Activated naive CD4-positive, alpha-beta T cell treated with Interleukin-2 at 50 U/mL for 16 hours (primary cell): ENCODE measurements at regions not wholly inside any gene's neighbourhood (a gene's known extent, or its start where the extent isn't known, plus 50 kb on each side); places are given as distances from the start of the nearest gene placed in this dataset.

Source experiments
- DNase-seq: peaks from one replicate; pipeline ENCODE4 v3.0.0-alpha.2; 2020

GRCh38 chr5:104739503-104739902 lies 1176.9 kb upstream of the NUDT12 start:
- no peak for DNase-seq

- no peak for DNase-seq
These were observed 1173.5 kb upstream of the NUDT12 start for GRCh38 chr5:104736073-104736472.

- no peak for DNase-seq
These were observed 1171.5 kb upstream of the NUDT12 start for GRCh38 chr5:104734046-104734445.

DNA sequence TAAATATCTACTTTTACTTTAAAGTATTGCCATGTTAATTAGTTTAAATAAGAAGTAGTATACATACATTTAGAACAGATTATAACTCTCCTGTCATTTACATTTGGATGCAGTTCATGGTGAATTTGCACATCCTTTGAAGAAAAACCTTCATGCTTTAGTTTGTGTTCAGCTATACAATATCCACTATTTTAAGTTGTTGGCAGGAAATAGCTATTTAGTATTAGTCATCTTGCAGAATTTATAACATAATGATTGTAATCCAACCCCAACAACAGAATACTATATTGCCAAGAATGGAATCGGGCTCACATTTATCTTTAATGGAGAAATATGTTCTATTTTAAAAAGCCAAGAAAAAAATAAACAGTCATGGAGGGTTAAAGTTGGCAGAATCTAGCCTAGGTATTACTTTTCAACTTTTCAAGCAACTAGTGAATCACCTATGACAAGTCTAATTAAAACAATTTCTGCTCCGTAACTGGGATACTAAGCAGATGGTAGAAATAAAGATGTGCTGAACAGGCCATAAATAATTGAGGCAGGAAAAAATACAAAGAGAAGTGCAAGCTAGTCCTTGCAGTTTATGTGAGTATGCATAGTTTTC lies 1170.6 kb upstream of the NUDT12 start:
- DNase-seq = no peak

DNA sequence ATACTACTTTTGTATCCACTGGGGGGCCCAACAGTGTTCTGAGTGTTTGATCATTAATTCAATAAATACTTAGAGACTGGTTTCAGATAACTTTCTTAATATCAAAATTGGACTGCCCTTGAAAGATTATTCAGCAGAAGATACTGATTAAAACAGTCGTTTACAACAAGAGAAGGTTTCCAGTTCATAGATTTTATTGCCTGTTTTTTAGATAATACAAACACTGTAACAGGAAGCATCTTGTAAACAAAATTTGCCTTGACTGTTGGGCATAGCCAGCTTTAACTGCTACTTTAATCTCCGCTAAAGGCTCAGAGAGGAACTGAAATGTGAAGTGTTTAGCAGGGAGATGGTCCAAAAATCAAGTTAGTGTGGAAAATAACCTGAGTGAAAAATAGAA lies 1168.7 kb upstream of the NUDT12 start:
- DNase-seq = no peak

DNA sequence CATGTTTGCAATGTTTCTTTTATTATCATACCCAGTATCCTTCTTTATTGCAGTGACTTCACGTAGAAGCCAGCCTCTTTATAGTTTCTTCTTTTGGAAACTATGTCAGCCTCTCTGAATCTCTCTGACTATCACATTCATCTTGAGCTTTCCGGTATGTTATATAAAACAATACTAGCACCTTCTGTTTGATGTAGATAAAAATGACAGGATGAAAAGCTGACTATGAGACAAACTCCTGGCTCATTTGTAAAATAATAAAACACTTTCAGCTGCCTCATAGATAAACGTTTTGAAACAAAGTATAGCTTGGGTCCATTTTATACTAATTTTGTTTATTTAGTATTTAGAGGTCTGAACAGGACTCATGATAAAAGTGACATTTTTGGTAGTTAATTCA lies 1145.4 kb upstream of the NUDT12 start:
- no peak for DNase-seq

GRCh38 chr5:104706600-104706999 lies 1144.0 kb upstream of the NUDT12 start:
- no peak for DNase-seq

- DNase-seq = no peak
These were observed 1139.6 kb upstream of the NUDT12 start for GRCh38 chr5:104702212-104702611.

GRCh38 chr5:104699438-104699837 lies 1136.8 kb upstream of the NUDT12 start:
- DNase-seq = no peak

DNA sequence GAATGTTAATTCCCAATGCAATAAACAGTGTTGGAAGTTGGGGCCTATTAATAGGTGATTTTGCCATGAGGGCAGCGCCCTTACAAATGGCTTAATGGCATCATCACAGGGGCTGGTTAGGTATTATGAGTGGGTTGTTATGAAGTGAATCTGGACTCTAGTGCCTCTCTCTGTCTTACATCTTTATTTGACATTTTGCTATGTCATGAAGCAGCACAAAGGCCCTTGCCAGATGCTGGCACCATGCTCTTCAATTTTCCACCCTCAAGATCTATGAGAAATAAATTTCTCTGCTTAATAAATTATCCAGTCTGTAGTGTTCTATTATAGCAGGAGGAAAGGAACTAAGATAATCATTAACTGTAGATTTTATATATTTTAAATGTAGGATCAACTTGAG lies 1098.7 kb upstream of the NUDT12 start:
- no peak for DNase-seq

GRCh38 chr5:104659497-104659896 lies 1096.9 kb upstream of the NUDT12 start:
- no peak for DNase-seq

- no peak for DNase-seq
These were observed 1089.8 kb upstream of the NUDT12 start for GRCh38 chr5:104652271-104652861.

DNA sequence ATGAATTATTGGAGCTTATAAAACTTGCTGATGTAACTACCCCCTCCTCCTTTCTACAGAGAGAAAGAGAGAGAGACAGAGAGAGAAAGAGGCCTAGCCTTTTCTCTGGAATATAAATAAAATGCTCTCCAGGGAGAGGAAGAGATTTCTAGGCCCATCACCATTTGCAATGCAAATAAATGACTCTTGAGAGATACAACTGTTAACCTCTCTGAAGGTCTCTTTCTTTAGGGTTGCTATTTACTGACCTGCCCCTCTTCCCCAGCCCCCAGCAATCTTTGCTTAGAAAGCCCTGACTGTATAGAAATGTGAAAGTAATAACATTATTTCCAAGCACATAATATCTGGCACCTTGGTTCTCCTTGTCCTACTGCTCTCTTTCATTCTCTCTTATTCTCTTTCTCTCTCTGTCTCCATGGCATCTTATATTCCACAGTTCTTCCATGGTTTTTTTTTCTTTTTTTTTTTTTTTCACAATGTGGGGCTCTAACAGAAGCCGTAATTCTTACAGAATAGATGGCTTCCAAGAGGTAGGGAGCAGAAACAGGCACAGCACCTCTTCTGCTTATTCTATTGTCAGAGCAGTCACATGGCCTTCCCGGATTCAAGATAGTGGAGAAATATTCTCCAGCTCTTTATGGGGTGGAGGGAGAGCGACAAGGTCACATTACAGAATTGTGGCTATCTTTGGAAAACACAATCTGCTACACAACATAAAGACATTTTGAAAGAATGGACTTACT lies 1087.9 kb upstream of the NUDT12 start:
- no peak for DNase-seq

DNA sequence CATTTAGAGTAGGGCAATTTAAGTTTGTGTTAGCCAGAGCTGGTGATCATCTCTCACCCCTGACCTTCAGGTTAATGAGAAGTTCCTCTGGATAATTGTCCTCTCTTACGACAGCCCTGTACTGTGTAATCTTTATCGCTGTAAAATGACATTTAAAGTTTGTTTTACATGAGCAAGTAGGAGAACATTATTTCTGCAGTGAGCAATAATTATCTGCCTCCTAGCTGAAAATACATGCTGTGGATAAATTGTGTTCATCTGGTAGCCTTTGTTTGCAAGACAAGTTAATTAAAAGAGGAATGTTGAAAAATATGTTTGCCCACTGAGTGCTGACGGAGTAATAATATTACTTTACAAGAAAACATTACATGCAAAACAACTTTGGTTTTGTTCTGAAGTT lies 1083.8 kb upstream of the NUDT12 start:
- DNase-seq = no peak

GRCh38 chr5:104643320-104643719 lies 1080.7 kb upstream of the NUDT12 start:
- DNase-seq = no peak

DNA sequence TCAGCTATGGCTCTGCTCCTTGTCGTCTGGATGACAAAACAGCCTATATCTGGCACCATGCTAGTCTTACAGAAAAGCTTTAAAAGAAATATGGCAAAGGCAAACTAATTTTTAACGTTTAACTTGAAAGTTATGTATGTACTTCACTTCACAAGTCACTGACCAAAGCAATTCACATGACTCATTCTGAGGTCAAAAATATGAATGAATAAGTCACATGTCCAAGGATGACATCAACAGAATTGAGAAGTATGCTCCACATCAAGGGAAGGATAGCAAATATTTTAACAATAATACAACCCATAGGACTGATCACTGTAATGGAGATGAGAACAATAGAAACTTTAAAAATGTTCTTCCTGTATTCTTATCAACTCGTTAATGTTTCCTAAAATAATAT lies 1072.6 kb upstream of the NUDT12 start:
- no peak for DNase-seq

DNA sequence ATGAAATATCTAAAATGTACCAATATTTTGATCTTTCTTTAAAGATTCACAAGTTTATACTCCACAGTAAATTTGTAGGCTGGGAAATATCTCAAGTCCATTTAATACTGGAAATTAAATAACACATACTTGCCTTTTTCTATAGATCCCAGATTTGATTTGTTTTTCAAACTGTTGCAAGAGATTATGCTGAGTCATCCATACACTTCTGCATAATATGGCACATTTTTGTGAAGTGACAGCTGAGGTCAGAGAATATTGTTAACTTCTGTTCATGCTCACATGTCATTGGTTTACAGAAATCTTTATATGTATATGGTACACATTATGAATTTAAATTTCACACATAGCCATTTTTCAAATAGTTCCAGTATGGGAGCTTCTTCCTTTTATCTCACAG lies 1066.3 kb upstream of the NUDT12 start:
- no peak for DNase-seq

DNA sequence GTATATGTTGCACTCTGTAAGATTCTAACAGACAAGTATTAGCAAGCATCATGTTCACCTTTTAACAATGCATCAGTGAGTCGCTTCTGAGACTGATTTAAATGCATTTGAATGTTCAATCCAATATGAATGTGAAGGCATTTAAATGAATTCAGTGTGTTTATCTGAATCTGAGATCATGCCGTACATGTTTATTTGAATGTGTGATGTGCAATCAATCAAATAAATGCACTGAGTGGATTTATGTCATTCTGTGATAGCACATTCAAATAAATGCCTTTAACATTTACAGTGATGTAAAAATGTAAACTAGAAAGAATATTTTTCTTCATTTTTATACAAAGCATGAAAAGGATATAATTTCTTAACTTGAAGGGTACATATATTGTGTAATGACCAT lies 1063.5 kb upstream of the NUDT12 start:
- DNase-seq = no peak

- no peak for DNase-seq
These were observed 1049.4 kb upstream of the NUDT12 start for GRCh38 chr5:104612005-104612404.

GRCh38 chr5:104611135-104611767 lies 1048.7 kb upstream of the NUDT12 start:
- no peak for DNase-seq

DNA sequence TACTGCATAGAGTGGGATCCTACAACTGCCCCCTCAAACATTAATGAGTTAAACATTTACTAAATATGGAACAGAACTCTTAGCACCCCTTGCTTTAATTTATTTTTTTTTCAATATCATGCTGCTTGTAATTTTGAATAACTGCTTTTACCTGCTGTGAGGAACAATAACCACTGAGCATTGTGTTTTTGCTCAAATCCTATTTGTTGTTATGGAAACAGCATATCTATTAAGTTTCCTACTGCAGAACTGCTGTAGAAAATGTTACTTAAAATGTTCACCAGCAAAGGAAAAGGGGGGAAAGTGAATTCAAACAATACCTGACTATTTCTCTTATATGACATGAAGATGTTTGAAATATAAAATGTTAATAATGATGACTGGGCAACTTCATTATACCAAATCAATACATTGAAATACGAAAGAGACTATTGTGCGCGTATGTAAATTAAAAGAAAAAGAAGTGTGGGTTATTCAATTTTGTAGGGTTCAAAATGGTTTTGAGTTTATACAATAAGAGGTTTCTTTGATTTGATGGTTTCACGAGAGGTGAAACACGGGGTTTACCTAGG lies 1043.8 kb upstream of the NUDT12 start:
- no peak for DNase-seq

DNA sequence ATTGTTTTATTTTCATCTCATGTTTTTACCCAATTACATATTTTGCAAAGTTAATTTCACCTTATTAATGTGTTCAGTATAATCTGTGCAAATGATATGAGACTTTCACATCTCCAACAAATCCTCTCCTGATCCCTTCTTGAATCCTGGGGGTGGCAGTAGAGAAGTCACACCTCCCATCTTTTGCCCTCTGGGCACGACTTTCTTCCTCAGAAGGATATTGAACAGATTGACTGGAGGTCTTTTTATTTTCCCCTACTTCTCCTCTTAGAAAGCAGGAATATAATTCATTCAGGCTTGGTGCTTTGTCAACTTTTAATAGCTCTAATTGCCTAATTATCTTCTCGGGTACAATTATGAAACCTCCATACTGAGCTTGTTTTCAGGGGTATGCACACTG lies 1037.1 kb upstream of the NUDT12 start:
- DNase-seq = no peak

GRCh38 chr5:104598285-104598684 lies 1035.7 kb upstream of the NUDT12 start:
- DNase-seq = no peak

DNA sequence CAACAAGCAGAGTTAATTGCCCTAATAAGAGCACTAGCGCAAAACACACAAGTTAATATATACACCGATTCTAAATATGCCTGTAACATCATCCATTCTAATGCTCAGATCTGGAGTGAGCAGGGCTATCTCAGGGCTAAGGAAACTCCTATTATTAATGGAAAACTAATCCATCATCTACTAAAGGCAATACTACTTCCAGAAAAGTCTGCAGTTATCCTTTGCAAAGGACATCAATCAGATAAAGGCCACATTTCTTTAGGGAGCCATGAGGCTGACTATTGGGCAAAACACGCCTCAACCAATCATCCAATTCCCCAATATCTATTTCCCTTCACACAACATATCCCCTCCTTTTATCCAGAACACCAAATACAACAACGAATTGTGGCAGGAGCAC lies 1032.3 kb upstream of the NUDT12 start:
- no peak for DNase-seq
